GM12878 (cell line): ENCODE measurements at regions not wholly inside any gene's neighbourhood (a gene's known extent, or its start where the extent isn't known, plus 50 kb on each side); places are given as distances from the start of the nearest gene placed in this dataset.

ENCODE experiments used
- BCLAF1 ChIP-seq: fragments of 450-650 bp; IDR thresholded peaks from 2 replicates; pipeline ENCODE4 v1.6.1; 2017; ENCODE audit warnings: antibody characterized with exemption, mild to moderate bottlenecking, moderate library complexity
- CTCF ChIP-seq, 3 experiments: IDR thresholded peaks in 2 of 3; conservative IDR thresholded peaks in 1 of 3; 2 replicates each; pipeline ENCODE4 v1.5.1; 2011; ENCODE audit warnings: low read depth in 3 of 3, low read length in 3 of 3, mild to moderate bottlenecking in 3 of 3, control low read depth in 2 of 3, moderate library complexity in 2 of 3, inconsistent platforms in 1 of 3, mixed read lengths in 1 of 3; ENCODE audit not compliant: control insufficient read depth in 2 of 3, insufficient read depth in 1 of 3; ENCODE audit errors: extremely low read depth in 1 of 3
- EGR1 ChIP-seq, 2 experiments: IDR thresholded peaks; 1 replicate in 1 of 2; 2 replicates in 1 of 2; pipeline ENCODE4 v1.6.1; 2011 to 2012; ENCODE audit warnings: low read depth in 2 of 2, low read length in 2 of 2, borderline replicate concordance in 1 of 2, mild to moderate bottlenecking in 1 of 2, moderate library complexity in 1 of 2
- FOS ChIP-seq: IDR thresholded peaks from 3 replicates; pipeline ENCODE4 v1.6.1; 2011; ENCODE audit warnings: borderline replicate concordance; ENCODE audit not compliant: insufficient read length; ENCODE audit errors: extremely low read depth
- MXI1 ChIP-seq: fragments of 150-350 bp; IDR thresholded peaks from 2 replicates; pipeline ENCODE4 v1.6.1; 2011; ENCODE audit warnings: low read depth, mild to moderate bottlenecking, inconsistent platforms, low read length, improper control_type of control experiment
- NRF1 ChIP-seq: conservative IDR thresholded peaks from 2 replicates; pipeline ENCODE4 v1.6.1; 2011; ENCODE audit warnings: mild to moderate bottlenecking, low read depth, low read length, improper control_type of control experiment
- POLR2A ChIP-seq: IDR thresholded peaks from 2 replicates; pipeline ENCODE4 v1.6.1; 2011; ENCODE audit warnings: low read depth, mild to moderate bottlenecking, low read length
- POLR2AphosphoS5 ChIP-seq: IDR thresholded peaks from 2 replicates; pipeline ENCODE4 v1.6.1; 2011; ENCODE audit warnings: mild to moderate bottlenecking, low read length, inconsistent platforms
- RAD21 ChIP-seq: IDR thresholded peaks from 2 replicates; pipeline ENCODE4 v1.6.1; 2011; ENCODE audit warnings: mild to moderate bottlenecking, low read depth, low read length, moderate library complexity; ENCODE audit not compliant: insufficient read depth
- YY1 ChIP-seq: IDR thresholded peaks from 2 replicates; pipeline ENCODE4 v1.6.1; 2011; ENCODE audit warnings: low read depth, mild to moderate bottlenecking, low read length
- ZZZ3 ChIP-seq: IDR thresholded peaks from 2 replicates; pipeline ENCODE4 v1.6.1; 2011; ENCODE audit warnings: low read depth; ENCODE audit not compliant: control insufficient read depth, insufficient read length
- TF ChIP-seq, protein P1 (sequence below): fragments of 450-650 bp; IDR thresholded peaks from 2 replicates; pipeline ENCODE4 v1.6.1; 2016; ENCODE audit warnings: mild to moderate bottlenecking
- TF ChIP-seq, protein P2 (sequence below): IDR thresholded peaks from 2 replicates; pipeline ENCODE4 v1.6.1; 2012; ENCODE audit warnings: low read depth, low read length, improper control_type of control experiment

GRCh38 chr12:115043079-115043478 is 359.1 kb upstream of the TBX3 start:
- no peak for TF ChIP-seq ZZZ3
- no peak for TF ChIP-seq CTCF (IDR thresholded peaks at IDR 0.05 in 2 of 3, conservative IDR thresholded peaks at IDR 0.05 in 1 of 3; ENCODE audit: control insufficient read depth in 2 of 3, extremely low read depth in 1 of 3, insufficient read depth in 1 of 3, low read depth in 3 of 3, low read length in 3 of 3)
- no peak for TF ChIP-seq YY1
- TF ChIP-seq, protein P1, sequence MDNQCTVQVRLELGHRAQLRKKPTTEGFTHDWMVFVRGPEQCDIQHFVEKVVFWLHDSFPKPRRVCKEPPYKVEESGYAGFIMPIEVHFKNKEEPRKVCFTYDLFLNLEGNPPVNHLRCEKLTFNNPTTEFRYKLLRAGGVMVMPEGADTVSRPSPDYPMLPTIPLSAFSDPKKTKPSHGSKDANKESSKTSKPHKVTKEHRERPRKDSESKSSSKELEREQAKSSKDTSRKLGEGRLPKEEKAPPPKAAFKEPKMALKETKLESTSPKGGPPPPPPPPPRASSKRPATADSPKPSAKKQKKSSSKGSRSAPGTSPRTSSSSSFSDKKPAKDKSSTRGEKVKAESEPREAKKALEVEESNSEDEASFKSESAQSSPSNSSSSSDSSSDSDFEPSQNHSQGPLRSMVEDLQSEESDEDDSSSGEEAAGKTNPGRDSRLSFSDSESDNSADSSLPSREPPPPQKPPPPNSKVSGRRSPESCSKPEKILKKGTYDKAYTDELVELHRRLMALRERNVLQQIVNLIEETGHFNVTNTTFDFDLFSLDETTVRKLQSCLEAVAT: no peak
- TF ChIP-seq MXI1: no peak
- TF ChIP-seq EGR1 (IDR thresholded peaks at IDR 0.05; ENCODE audit: borderline replicate concordance in 1 of 2, low read depth in 2 of 2, low read length in 2 of 2): no peak
- TF ChIP-seq, protein P2, sequence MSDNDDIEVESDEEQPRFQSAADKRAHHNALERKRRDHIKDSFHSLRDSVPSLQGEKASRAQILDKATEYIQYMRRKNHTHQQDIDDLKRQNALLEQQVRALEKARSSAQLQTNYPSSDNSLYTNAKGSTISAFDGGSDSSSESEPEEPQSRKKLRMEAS: no peak
- TF ChIP-seq RAD21: no peak
- TF ChIP-seq FOS: no peak
- TF ChIP-seq BCLAF1: no peak
- no peak for TF ChIP-seq NRF1
- TF ChIP-seq POLR2AphosphoS5: no peak
- no peak for TF ChIP-seq POLR2A
